Nephron (organoid): ENCODE measurements at regions not wholly inside any gene's neighbourhood (a gene's known extent, or its start where the extent isn't known, plus 50 kb on each side); places are given as distances from the start of the nearest gene placed in this dataset.

ENCODE experiments used
- H3K27ac Mint-ChIP-seq, 3 experiments: 2 replicates each; pipeline ENCODE4 v1.8.0; 2020; ENCODE audit warnings: mixed read lengths in 3 of 3, mild to moderate bottlenecking in 2 of 3, moderate library complexity in 1 of 3
- H3K27me3 Mint-ChIP-seq: 2 replicates; pipeline ENCODE4 v1.8.0; 2021; ENCODE audit warnings: low read depth, mild to moderate bottlenecking, moderate library complexity, mixed read lengths
- H3K36me3 Mint-ChIP-seq: 2 replicates; pipeline ENCODE4 v1.8.0; 2020; ENCODE audit warnings: low read depth, mixed read lengths
- H3K4me1 Mint-ChIP-seq: 2 replicates; pipeline ENCODE4 v1.8.0; 2020; ENCODE audit warnings: mixed read lengths
- H3K4me3 Mint-ChIP-seq, 3 experiments: 2 replicates each; pipeline ENCODE4 v1.8.0; 2020; ENCODE audit warnings: mild to moderate bottlenecking in 3 of 3, mixed read lengths in 3 of 3, moderate library complexity in 2 of 3
- H3K9me3 Mint-ChIP-seq: 2 replicates; pipeline ENCODE4 v1.8.0; 2020; ENCODE audit warnings: mixed read lengths
- TF ChIP-seq, protein P1 (sequence below), 3 experiments: fragments of 200-600 bp; sonication (generic); IDR thresholded peaks; one replicate each; pipeline ENCODE4 v1.5.0; 2021; ENCODE audit warnings: antibody characterized with exemption in 3 of 3; ENCODE audit not compliant: unreplicated experiment in 3 of 3

DNA sequence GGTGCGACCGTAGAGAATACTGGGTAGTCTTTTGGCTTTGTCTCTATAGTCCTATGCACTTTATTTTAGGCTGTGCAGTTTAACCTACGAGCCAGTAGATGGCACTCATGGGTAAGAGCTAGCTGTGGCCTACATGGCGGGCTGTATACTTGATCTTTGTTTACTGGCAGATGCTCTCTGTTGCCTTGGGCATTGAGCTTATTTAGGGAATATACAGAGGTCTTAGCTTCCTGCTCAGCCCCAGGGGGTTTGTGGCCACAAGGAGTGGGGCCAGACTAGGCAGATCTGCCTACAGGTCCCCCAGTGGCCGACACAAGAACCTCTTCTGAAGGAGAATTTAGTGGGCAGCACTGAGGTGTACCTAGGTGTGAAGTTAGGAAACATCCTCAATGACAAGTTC, 227.6 kb upstream of the HDX start:
- peaks cover 2% of the 10 kb centered on the region for H3K4me1 Mint-ChIP-seq
- TF ChIP-seq, protein P1, sequence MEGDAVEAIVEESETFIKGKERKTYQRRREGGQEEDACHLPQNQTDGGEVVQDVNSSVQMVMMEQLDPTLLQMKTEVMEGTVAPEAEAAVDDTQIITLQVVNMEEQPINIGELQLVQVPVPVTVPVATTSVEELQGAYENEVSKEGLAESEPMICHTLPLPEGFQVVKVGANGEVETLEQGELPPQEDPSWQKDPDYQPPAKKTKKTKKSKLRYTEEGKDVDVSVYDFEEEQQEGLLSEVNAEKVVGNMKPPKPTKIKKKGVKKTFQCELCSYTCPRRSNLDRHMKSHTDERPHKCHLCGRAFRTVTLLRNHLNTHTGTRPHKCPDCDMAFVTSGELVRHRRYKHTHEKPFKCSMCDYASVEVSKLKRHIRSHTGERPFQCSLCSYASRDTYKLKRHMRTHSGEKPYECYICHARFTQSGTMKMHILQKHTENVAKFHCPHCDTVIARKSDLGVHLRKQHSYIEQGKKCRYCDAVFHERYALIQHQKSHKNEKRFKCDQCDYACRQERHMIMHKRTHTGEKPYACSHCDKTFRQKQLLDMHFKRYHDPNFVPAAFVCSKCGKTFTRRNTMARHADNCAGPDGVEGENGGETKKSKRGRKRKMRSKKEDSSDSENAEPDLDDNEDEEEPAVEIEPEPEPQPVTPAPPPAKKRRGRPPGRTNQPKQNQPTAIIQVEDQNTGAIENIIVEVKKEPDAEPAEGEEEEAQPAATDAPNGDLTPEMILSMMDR (IDR thresholded peaks at IDR 0.05; ENCODE audit: unreplicated experiment in 3 of 3): peak; percentile 57 to 72 (median 60)

DNA sequence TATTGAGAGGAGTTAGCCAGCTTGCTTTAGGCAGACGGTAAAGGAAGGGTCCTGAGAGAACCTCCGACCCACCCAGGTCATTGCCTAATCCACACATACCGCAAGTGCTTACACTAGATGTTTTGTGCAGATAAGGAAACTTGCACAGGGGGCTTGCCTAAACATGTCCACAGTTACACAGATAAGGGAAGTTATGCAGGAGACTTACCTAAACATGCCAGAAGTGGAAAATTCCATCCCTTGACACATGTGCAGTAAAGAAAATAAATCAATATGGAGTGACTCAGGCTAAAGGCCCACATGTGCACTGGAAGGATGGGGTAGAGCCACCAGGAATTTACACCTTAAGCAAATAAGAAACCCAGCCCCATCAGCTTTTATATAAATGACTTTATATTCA, 232.8 kb upstream of the HDX start:
- H3K27ac Mint-ChIP-seq: no peak overlapping the region
- peaks cover 17% of the 10 kb centered on the region for H3K4me1 Mint-ChIP-seq
- no peaks in the 10 kb centered on the region for H3K36me3 Mint-ChIP-seq
- no peak overlapping the region for H3K4me3 Mint-ChIP-seq
- H3K27me3 Mint-ChIP-seq: no peaks in the 10 kb centered on the region
- TF ChIP-seq, protein P1 (IDR thresholded peaks at IDR 0.05; ENCODE audit: unreplicated experiment in 3 of 3): no peak
- H3K9me3 Mint-ChIP-seq: peaks cover 6% of the 10 kb centered on the region

More for the DNA sequence above, 227.6 kb upstream of the HDX start:
- H3K4me3 Mint-ChIP-seq: no peak overlapping the region
- no peaks in the 10 kb centered on the region for H3K27me3 Mint-ChIP-seq
- H3K36me3 Mint-ChIP-seq: no peaks in the 10 kb centered on the region
- H3K27ac Mint-ChIP-seq: no peak overlapping the region
- peaks cover 3% of the 10 kb centered on the region for H3K9me3 Mint-ChIP-seq

DNA sequence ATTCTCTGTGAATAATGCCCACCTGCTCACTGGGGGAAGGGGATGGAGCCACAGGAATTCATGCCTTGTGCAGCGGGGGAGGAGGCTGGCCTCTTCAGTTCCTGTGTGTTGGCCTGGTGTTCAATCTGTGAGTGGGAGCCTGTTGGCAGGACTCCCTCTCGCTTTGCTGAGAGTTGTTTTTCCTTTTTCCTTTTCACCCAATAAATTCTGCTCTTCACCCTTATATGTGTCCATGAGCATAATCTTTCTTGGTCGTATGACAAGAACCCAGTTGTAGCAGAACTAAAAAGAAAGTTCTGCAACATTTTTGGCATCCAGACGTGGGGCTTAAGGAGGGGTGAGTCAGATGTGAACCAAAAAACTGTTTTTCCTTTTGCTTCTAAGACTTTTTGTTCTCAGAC, 235.2 kb upstream of the HDX start:
- H3K27ac Mint-ChIP-seq: peak overlapping the region in 2 of 3 experiments; percentile 10 to 83
- TF ChIP-seq, protein P1 (IDR thresholded peaks at IDR 0.05; ENCODE audit: unreplicated experiment in 3 of 3): no peak
- no peaks in the 10 kb centered on the region for H3K36me3 Mint-ChIP-seq
- peaks cover 9% of the 10 kb centered on the region for H3K9me3 Mint-ChIP-seq
- no peak overlapping the region for H3K4me3 Mint-ChIP-seq
- H3K4me1 Mint-ChIP-seq: peaks cover 17% of the 10 kb centered on the region
- H3K27me3 Mint-ChIP-seq: no peaks in the 10 kb centered on the region

DNA sequence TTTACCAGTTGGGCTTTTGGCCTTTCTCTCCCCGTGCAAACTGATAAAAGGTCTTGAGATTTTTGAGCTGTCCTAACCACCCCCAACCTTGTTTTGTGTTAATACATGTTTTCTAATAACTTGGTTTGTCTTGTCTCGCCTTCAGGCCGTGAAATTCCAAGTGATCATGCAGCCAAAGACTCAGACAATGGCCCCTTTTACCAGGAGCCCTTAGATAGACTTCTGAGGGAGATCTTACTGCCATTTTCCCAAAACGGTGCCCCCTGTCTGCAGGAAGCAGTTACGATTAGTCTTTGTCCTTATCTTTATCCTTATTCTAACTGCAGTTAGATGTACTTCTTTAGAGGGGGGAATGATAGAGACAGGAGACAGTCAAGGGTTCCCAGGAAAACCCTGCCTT, 245.3 kb upstream of the HDX start:
- no peaks in the 10 kb centered on the region for H3K4me1 Mint-ChIP-seq

DNA sequence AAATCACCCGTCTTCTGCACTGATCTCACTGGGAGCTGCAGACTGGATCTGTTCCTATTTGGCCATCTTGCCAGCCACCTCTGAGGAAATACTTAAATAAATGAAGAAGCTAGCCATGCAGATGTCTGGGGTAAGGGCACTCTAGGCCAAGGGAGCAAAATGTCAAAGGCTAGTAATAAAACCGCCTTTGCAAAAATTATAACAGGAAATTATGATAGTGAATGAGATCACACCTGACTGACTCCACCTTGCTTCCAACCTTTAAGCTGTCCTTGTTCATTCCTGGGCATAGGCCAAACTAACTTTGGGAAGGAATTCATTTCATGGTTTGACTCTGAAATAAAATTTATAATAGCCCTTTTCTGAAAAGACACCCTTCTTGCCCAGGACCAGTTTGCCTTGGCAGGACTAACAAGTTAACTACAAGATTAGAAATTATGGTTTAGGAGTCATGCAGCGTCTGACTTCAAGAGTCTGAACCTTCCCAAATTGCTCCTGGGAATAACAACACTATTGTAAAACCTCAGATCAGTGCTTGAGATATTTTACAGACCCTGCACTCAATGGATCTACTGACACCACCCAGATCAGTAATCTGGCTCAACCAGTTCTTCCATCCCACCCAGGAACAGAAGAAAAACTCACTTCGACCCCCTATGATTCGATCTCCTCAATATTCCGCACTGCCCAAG, 246.9 kb upstream of the HDX start:
- Mint-ChIP-seq H3K4me1 (no peaks in the 10 kb centered on the region), H3K9me3 (peaks cover 10% of the 10 kb centered on the region), H3K27me3 (no peaks in the 10 kb centered on the region), H3K27ac (no peak overlapping the region), H3K4me3 (no peak overlapping the region), H3K36me3 (no peaks in the 10 kb centered on the region)
- TF ChIP-seq, protein P1 (IDR thresholded peaks at IDR 0.05; ENCODE audit: unreplicated experiment in 3 of 3): no peak

More for the DNA sequence above, 245.3 kb upstream of the HDX start:
- H3K4me3 Mint-ChIP-seq: no peak overlapping the region
- no peak overlapping the region for H3K27ac Mint-ChIP-seq
- peaks cover 9% of the 10 kb centered on the region for H3K9me3 Mint-ChIP-seq
- H3K36me3 Mint-ChIP-seq: no peaks in the 10 kb centered on the region
- H3K27me3 Mint-ChIP-seq: no peaks in the 10 kb centered on the region
- TF ChIP-seq, protein P1 (IDR thresholded peaks at IDR 0.05; ENCODE audit: unreplicated experiment in 3 of 3): no peak

DNA sequence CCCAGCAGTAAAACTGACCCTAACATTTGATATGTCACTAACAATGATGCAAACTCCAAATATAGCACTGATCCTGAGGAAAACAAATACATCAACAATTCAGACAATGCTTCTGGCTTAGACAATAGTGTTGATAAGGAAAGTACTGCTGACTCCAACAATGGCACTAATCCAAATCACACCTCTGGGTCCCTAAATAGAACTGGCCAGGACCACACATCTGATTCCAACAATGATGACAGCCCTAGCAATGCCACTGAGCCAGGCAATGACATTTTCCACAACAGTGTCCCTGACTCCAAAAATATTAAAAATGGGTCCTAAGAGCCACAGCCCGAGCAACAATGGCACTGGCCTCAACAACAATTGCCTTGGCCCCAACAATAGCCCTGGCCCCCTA, 243.1 kb upstream of the APOOL start:
- H3K27ac Mint-ChIP-seq: no peak overlapping the region
- H3K36me3 Mint-ChIP-seq: no peaks in the 10 kb centered on the region
- H3K9me3 Mint-ChIP-seq: peaks cover 3% of the 10 kb centered on the region
- TF ChIP-seq, protein P1 (IDR thresholded peaks at IDR 0.05; ENCODE audit: unreplicated experiment in 3 of 3): no peak
- no peak overlapping the region for H3K4me3 Mint-ChIP-seq
- no peaks in the 10 kb centered on the region for H3K27me3 Mint-ChIP-seq
- no peaks in the 10 kb centered on the region for H3K4me1 Mint-ChIP-seq
